Mucosa of stomach (tissue), 1 donor: ENCODE measurements at regions not wholly inside any gene's neighbourhood (a gene's known extent, or its start where the extent isn't known, plus 50 kb on each side); places are given as distances from the start of the nearest gene placed in this dataset.

Source experiments
- H3K27me3 ChIP-seq: one replicate; pipeline ENCODE4 v1.7.0; 2013; ENCODE audit warnings: mild to moderate bottlenecking, low read length; ENCODE audit not compliant: control insufficient read depth, insufficient read depth
- H3K36me3 ChIP-seq: one replicate; pipeline ENCODE4 v1.7.0; 2013; ENCODE audit warnings: low read length; ENCODE audit not compliant: control insufficient read depth, insufficient read depth
- H3K4me1 ChIP-seq: one replicate; pipeline ENCODE4 v1.7.0; 2013; ENCODE audit warnings: mild to moderate bottlenecking, low read length; ENCODE audit not compliant: control insufficient read depth, insufficient read depth
- H3K4me3 ChIP-seq: one replicate; pipeline ENCODE4 v1.7.0; 2013; ENCODE audit warnings: low read length
- H3K9ac ChIP-seq: one replicate; pipeline ENCODE4 v1.7.0; 2013; ENCODE audit warnings: mild to moderate bottlenecking, low read length, moderate library complexity
- H3K9me3 ChIP-seq: one replicate; pipeline ENCODE4 v1.7.0; 2013; ENCODE audit warnings: mild to moderate bottlenecking, low read length, moderate library complexity; ENCODE audit not compliant: control insufficient read depth
- donor health status: Pancreatic carcinoma.

DNA sequence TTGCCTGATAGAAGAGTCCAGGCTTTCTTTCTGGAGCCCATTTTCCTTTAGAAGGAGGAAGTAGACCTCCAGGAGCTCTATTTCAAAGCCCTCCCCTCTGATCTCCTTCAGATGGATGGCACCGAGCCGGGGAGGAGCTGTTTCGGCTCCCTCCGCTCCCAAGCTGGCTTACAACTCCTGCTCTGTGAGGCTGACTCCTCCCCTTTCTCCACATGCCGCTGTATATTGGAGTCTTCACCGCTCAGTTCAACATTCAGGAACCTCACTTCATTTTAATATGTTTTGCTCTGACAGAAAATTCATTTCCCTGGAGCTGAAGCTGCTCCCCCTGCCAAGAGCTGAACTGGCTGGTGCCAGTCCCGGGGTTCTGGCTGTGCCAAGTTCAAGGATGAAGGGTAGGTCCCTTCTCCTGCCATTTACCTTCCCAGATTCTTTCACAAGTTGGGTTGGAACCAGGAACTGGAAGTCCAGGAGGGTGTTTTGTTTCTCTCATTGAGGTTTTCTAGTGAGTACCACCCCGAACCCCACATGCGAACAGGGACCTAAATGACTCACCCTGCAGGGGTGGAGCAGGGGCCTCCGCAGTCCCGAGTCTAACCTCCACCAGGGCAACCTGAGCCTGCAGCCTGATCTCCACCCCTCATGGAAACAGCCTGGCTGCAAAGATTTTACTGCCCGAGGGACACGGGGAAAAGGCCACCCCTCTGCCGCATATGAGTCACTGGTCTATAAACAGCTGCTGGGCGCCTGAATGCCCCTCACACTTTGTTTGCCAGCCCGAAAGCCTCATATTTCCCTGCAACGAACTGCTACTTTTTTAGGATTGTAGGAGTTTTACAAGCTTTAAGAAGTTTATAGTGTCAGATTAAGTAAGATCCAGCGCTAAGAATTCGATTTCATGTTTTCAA lies 68.6 kb upstream of the FOXA2 start:
- no peaks in the 10 kb centered on the region for H3K36me3 ChIP-seq
- H3K27me3 ChIP-seq: no peaks in the 10 kb centered on the region
- no peak overlapping the region for H3K9ac ChIP-seq
- H3K4me3 ChIP-seq: no peak overlapping the region
- no peaks in the 10 kb centered on the region for H3K9me3 ChIP-seq
- no peaks in the 10 kb centered on the region for H3K4me1 ChIP-seq

GRCh38 chr20:22653658-22654642 lies 69.6 kb upstream of the FOXA2 start:
- Histone ChIP-seq H3K27me3 (no peaks in the 10 kb centered on the region), H3K9me3 (no peaks in the 10 kb centered on the region), H3K4me1 (no peaks in the 10 kb centered on the region), H3K36me3 (no peaks in the 10 kb centered on the region), H3K9ac (no peak overlapping the region), H3K4me3 (no peak overlapping the region)

DNA sequence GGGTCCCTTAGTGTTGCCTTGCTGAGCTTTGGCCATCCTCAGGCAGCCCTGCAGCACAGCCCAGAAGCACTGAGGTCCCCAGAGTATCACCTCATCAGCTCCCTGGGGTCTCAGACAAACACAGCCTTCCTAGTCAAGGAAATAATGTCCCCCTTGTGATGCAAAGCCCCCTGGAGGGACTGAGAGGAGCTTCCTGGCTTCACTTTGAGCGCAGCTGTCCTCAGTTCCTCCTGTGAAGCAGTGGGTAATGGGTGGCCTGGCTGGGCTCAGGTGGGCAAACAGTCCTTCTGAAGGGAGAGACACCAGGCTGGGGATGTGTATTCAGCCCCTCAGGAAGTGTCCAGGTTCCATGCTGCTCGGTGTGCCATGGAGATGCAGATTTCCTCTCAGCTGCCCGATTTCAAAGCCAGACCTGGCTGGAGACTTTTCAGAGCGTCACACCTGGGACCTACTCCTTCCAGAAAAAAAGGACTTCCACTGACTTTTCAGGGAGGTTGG lies 79.2 kb upstream of the FOXA2 start:
- no peaks in the 10 kb centered on the region for H3K36me3 ChIP-seq
- H3K4me1 ChIP-seq: no peaks in the 10 kb centered on the region
- peaks cover 7% of the 10 kb centered on the region for H3K27me3 ChIP-seq

DNA sequence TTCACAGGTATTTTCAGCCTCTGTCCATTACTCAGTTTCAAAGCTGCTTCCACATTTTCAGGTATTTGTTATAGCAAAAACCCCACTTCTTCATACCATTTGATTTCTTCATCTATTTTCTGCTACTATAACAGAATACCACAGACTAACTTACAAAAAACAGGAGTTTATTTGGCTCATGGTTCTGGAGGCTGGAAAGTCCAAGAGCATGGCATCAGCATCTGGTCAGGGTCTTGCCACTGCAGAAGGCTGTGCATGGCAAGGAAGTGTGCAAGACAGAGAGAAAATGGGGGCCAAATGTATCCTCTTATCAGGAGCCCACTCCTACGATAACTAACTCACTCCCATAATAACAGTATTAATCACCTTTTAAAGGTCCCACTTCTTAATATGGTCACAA lies 82.8 kb upstream of the FOXA2 start:
- H3K4me1 ChIP-seq: no peaks in the 10 kb centered on the region
- H3K9me3 ChIP-seq: no peaks in the 10 kb centered on the region
- H3K36me3 ChIP-seq: no peaks in the 10 kb centered on the region
- H3K27me3 ChIP-seq: peaks cover 7% of the 10 kb centered on the region
- no peak overlapping the region for H3K9ac ChIP-seq
- no peak overlapping the region for H3K4me3 ChIP-seq

More for the DNA sequence above, 79.2 kb upstream of the FOXA2 start:
- Histone ChIP-seq H3K4me3 (no peak overlapping the region), H3K9ac (no peak overlapping the region), H3K9me3 (no peaks in the 10 kb centered on the region)

DNA sequence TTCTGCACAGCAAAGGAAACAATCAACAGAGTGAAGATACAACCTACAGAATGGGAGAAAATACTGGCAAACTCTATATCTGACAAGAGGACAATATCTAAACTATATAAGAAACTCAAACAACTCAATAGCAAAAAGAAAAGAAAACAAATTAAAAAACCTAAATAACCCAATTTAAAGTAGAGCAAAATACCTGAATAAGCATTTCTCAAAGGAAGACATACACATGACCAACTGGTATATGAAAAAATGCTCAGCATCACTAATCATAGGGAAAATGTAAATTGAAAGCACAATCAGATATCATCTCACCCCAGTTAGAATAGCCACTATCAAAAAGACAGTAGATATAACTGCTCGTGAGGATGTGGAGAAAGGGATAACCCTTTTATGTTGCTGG lies 87.8 kb upstream of the FOXA2 start:
- H3K9me3 ChIP-seq: no peaks in the 10 kb centered on the region
- no peak overlapping the region for H3K9ac ChIP-seq
- no peaks in the 10 kb centered on the region for H3K36me3 ChIP-seq
- peaks cover 7% of the 10 kb centered on the region for H3K4me1 ChIP-seq
- no peaks in the 10 kb centered on the region for H3K27me3 ChIP-seq
- no peak overlapping the region for H3K4me3 ChIP-seq

- Histone ChIP-seq H3K9ac (no peak overlapping the region), H3K9me3 (peaks cover under 1% of the 10 kb centered on the region), H3K4me1 (peaks cover 7% of the 10 kb centered on the region), H3K27me3 (no peaks in the 10 kb centered on the region), H3K36me3 (no peaks in the 10 kb centered on the region), H3K4me3 (no peak overlapping the region)
These were observed 89.1 kb upstream of the FOXA2 start for GRCh38 chr20:22673467-22673866.

DNA sequence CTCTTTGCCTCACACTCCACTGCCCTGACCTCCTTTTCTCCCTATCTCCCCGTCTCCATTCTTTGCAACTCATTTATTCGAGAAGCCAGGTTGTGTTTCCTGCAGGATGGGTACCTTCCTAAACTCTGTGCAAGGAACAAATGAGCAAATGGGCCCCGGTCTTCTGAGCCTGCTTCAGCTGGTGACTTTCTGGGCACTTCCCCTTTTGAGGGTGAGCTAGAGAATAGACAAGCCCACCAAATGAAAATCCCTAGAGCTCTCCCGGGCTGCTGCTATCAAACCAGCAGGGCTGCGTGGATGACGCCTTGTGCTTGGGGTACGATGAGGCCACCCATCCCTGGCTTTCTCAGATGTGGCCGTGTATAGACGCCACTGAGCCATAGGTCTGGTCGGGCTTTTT lies 91.0 kb upstream of the FOXA2 start:
- Histone ChIP-seq H3K27me3 (no peaks in the 10 kb centered on the region), H3K4me3 (no peak overlapping the region), H3K9ac (no peak overlapping the region), H3K36me3 (no peaks in the 10 kb centered on the region), H3K9me3 (peaks cover 6% of the 10 kb centered on the region), H3K4me1 (peaks cover 7% of the 10 kb centered on the region)

- Histone ChIP-seq H3K9ac (no peak overlapping the region), H3K4me1 (peaks cover 5% of the 10 kb centered on the region), H3K9me3 (peaks cover 6% of the 10 kb centered on the region), H3K27me3 (no peaks in the 10 kb centered on the region), H3K4me3 (no peak overlapping the region), H3K36me3 (no peaks in the 10 kb centered on the region)
These were observed 94.3 kb upstream of the FOXA2 start for GRCh38 chr20:22678678-22679077.

- H3K9me3 ChIP-seq: peaks cover 6% of the 10 kb centered on the region
- no peak overlapping the region for H3K9ac ChIP-seq
- no peak overlapping the region for H3K4me3 ChIP-seq
- no peaks in the 10 kb centered on the region for H3K36me3 ChIP-seq
- no peaks in the 10 kb centered on the region for H3K27me3 ChIP-seq
- peaks cover 3% of the 10 kb centered on the region for H3K4me1 ChIP-seq
These were observed 94.8 kb upstream of the FOXA2 start for GRCh38 chr20:22679197-22679596.

DNA sequence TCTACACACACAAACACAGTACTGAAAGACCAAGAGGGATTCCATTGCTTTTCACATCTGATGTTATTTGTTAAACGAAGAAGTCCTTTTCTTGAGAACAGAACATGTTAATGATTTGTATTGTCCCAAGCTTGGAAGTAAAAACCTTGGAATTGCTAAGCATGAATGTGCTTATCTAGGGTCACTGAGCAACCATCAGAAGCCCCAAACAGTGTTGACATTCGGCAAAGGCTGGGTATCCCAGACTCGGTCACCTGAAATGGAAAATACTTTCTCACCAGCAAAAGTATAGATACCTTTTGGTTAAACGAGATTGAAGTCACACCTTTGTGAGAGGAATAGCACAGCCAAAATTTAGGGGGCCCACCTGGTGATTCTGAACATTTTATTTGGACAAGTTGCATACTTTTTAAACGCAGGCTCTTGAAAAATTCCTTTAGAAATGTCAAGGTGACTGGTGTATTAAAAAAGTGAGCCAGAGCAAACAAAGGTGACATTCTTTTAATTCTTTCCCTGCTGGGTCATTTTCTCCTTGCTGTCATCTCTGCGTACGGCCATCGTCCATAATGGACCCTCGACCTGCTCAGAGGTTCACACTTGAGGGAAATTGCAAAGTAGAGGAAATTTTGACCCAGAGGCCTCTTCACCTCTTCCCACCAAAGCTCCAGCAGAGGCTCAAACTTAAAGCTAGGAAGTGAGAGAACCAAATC lies 95.8 kb upstream of the FOXA2 start:
- H3K36me3 ChIP-seq: no peaks in the 10 kb centered on the region

DNA sequence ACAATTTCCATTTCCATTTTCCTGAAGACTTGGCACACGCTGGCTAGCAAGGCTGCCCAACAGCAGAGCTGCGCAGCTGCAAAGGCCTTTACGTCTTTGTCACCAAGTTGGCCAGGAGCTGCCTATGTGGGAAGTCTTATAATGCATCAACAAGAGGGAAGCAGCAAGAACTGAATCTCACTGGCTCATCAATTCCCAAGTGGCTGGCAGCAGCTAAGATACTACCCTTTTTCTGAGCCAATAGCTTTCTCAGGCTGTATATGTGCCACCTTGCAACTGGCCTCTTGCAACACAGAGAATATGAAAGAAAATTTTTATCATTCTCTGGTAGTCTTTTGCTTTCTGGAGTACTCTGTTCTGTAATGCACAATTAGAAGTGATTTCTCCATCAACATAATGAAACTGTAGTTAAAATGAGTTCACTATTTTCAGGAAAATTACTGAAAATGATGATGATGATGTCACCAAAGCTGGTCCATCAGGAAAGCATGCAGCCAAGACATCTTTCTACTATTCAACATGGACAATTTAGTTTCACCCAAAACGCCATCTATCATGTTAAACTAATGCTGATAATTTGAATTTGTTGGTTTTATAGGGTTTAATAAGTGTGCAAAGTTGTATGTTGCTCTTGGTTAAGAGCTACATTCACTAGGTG lies 97.3 kb upstream of the FOXA2 start:
- H3K36me3 ChIP-seq: no peaks in the 10 kb centered on the region
- H3K4me1 ChIP-seq: peaks cover 7% of the 10 kb centered on the region
- peaks cover 6% of the 10 kb centered on the region for H3K9me3 ChIP-seq
- H3K27me3 ChIP-seq: no peaks in the 10 kb centered on the region
- H3K9ac ChIP-seq: no peak overlapping the region
- no peak overlapping the region for H3K4me3 ChIP-seq

More for the DNA sequence above, 95.8 kb upstream of the FOXA2 start:
- peaks cover 3% of the 10 kb centered on the region for H3K4me1 ChIP-seq
- H3K9me3 ChIP-seq: peaks cover 6% of the 10 kb centered on the region
- H3K4me3 ChIP-seq: no peak overlapping the region
- H3K27me3 ChIP-seq: no peaks in the 10 kb centered on the region
- H3K9ac ChIP-seq: no peak overlapping the region
